ENCODE measurements at regions not wholly inside any gene's neighbourhood (a gene's known extent, or its start where the extent isn't known, plus 50 kb on each side); places are given as distances from the start of the nearest gene placed in this dataset.
A peak's percentile ranks its signal among the peaks of the same experiment; 100 is the strongest.

- TF ChIP-seq CTCF (IDR thresholded peaks at IDR 0.05) (peak in 5 of 7 experiments; percentile 27 to 54 (median 50)), POLR2A (IDR thresholded peaks at IDR 0.05) (no peak)
Observed at GRCh38 chr7:94295850-94296249, 98.8 kb upstream of the COL1A2 start.
